ENCODE measurements at regions not wholly inside any gene's neighbourhood (a gene's known extent, or its start where the extent isn't known, plus 50 kb on each side); places are given as distances from the start of the nearest gene placed in this dataset.

- Mint-ChIP-seq H3K27ac (no peak overlapping the region), H3K4me3 (no peak overlapping the region), H3K36me3 (no peaks in the 10 kb centered on the region), H3K4me1 (no peaks in the 10 kb centered on the region), H3K27me3 (no peaks in the 10 kb centered on the region), H3K9me3 (peaks cover 0 to 10% (median 2%) of the 10 kb centered on the region in 7 donors)
- H3K9me3 ChIP-seq (ENCODE audit: control insufficient read depth in 2 of 2, low read length in 2 of 2) = no peaks in the 10 kb centered on the region
- ATAC-seq (ENCODE audit: low read depth in 2 of 2) (no peak), DNase-seq (no peak)
- no peaks in the 10 kb centered on the region for H3K27me3 ChIP-seq (ENCODE audit: control insufficient read depth, insufficient read depth, low read length)
- no peak overlapping the region for H3K4me3 ChIP-seq (ENCODE audit: low read depth, low read length)
- no peak overlapping the region for H3K27ac ChIP-seq (ENCODE audit: insufficient read depth, low read length, poor library complexity, severe bottlenecking)
- no peaks in the 10 kb centered on the region for H3K4me1 ChIP-seq (ENCODE audit: control insufficient read depth, insufficient read depth, low read length, poor library complexity, severe bottlenecking)
- no peaks in the 10 kb centered on the region for H3K36me3 ChIP-seq (ENCODE audit: control insufficient read depth, insufficient read depth, low read length)
Observed at GRCh38 chr5:121746763-121747162, 104.9 kb upstream of the FTMT start.

GRCh38 chr5:121748686-121749085 lies 103.0 kb upstream of the FTMT start:
- no peak overlapping the region for H3K4me3 ChIP-seq (ENCODE audit: low read depth, low read length)
- H3K27ac ChIP-seq (ENCODE audit: insufficient read depth, low read length, poor library complexity, severe bottlenecking) = no peak overlapping the region
- no peaks in the 10 kb centered on the region for H3K27me3 Mint-ChIP-seq
- H3K27me3 ChIP-seq (ENCODE audit: control insufficient read depth, insufficient read depth, low read length) = no peaks in the 10 kb centered on the region
- no peaks in the 10 kb centered on the region for H3K4me1 ChIP-seq (ENCODE audit: control insufficient read depth, insufficient read depth, low read length, poor library complexity, severe bottlenecking)
- no peaks in the 10 kb centered on the region for H3K36me3 ChIP-seq (ENCODE audit: control insufficient read depth, insufficient read depth, low read length)
- H3K9me3 Mint-ChIP-seq = peaks cover 0 to 12% (median 0%) of the 10 kb centered on the region in 7 donors
- H3K27ac Mint-ChIP-seq = peak overlapping the region in 1 of 3 donors; percentile 28
- no peak overlapping the region for H3K4me3 Mint-ChIP-seq
- H3K9me3 ChIP-seq (ENCODE audit: control insufficient read depth in 2 of 2, low read length in 2 of 2) = no peaks in the 10 kb centered on the region
- ATAC-seq (ENCODE audit: low read depth in 2 of 2) = no peak
- DNase-seq = no peak
- H3K4me1 Mint-ChIP-seq = no peaks in the 10 kb centered on the region
- no peaks in the 10 kb centered on the region for H3K36me3 Mint-ChIP-seq

- no peak for DNase-seq
- no peaks in the 10 kb centered on the region for H3K4me1 Mint-ChIP-seq
Observed at GRCh38 chr5:121752149-121752548, 99.5 kb upstream of the FTMT start.

GRCh38 chr5:121755266-121755665 lies 96.4 kb upstream of the FTMT start:
- Mint-ChIP-seq H3K9me3 (peaks cover 0 to 8% (median 0%) of the 10 kb centered on the region in 7 donors), H3K4me1 (no peaks in the 10 kb centered on the region), H3K4me3 (no peak overlapping the region), H3K27ac (no peak overlapping the region), H3K36me3 (no peaks in the 10 kb centered on the region), H3K27me3 (no peaks in the 10 kb centered on the region)
- ATAC-seq (ENCODE audit: low read depth in 2 of 2) (no peak), DNase-seq (no peak)
- Histone ChIP-seq H3K27ac (ENCODE audit: insufficient read depth, low read length, poor library complexity, severe bottlenecking) (no peak overlapping the region), H3K36me3 (ENCODE audit: control insufficient read depth, insufficient read depth, low read length) (no peaks in the 10 kb centered on the region), H3K9me3 (ENCODE audit: control insufficient read depth in 2 of 2, low read length in 2 of 2) (no peaks in the 10 kb centered on the region), H3K4me3 (ENCODE audit: low read depth, low read length) (no peak overlapping the region), H3K27me3 (ENCODE audit: control insufficient read depth, insufficient read depth, low read length) (no peaks in the 10 kb centered on the region), H3K4me1 (ENCODE audit: control insufficient read depth, insufficient read depth, low read length, poor library complexity, severe bottlenecking) (no peaks in the 10 kb centered on the region)

More at GRCh38 chr5:121752149-121752548, 99.5 kb upstream of the FTMT start:
- Mint-ChIP-seq H3K27me3 (no peaks in the 10 kb centered on the region), H3K9me3 (peaks cover 0 to 8% (median 0%) of the 10 kb centered on the region in 7 donors), H3K4me3 (no peak overlapping the region), H3K27ac (no peak overlapping the region), H3K36me3 (no peaks in the 10 kb centered on the region)
- no peaks in the 10 kb centered on the region for H3K36me3 ChIP-seq (ENCODE audit: control insufficient read depth, insufficient read depth, low read length)
- H3K4me1 ChIP-seq (ENCODE audit: control insufficient read depth, insufficient read depth, low read length, poor library complexity, severe bottlenecking) = no peaks in the 10 kb centered on the region
- H3K4me3 ChIP-seq (ENCODE audit: low read depth, low read length) = no peak overlapping the region
- H3K27me3 ChIP-seq (ENCODE audit: control insufficient read depth, insufficient read depth, low read length) = no peaks in the 10 kb centered on the region
- no peak overlapping the region for H3K27ac ChIP-seq (ENCODE audit: insufficient read depth, low read length, poor library complexity, severe bottlenecking)
- no peaks in the 10 kb centered on the region for H3K9me3 ChIP-seq (ENCODE audit: control insufficient read depth in 2 of 2, low read length in 2 of 2)
- no peak for ATAC-seq (ENCODE audit: low read depth in 2 of 2)

- Mint-ChIP-seq H3K4me3 (no peak overlapping the region), H3K36me3 (no peaks in the 10 kb centered on the region), H3K27me3 (no peaks in the 10 kb centered on the region), H3K4me1 (no peaks in the 10 kb centered on the region), H3K9me3 (peaks cover 0 to 2% (median 0%) of the 10 kb centered on the region in 7 donors), H3K27ac (no peak overlapping the region)
- no peaks in the 10 kb centered on the region for H3K9me3 ChIP-seq (ENCODE audit: control insufficient read depth in 2 of 2, low read length in 2 of 2)
- no peak for DNase-seq
- H3K27me3 ChIP-seq (ENCODE audit: control insufficient read depth, insufficient read depth, low read length) = no peaks in the 10 kb centered on the region
- H3K36me3 ChIP-seq (ENCODE audit: control insufficient read depth, insufficient read depth, low read length) = no peaks in the 10 kb centered on the region
- H3K4me3 ChIP-seq (ENCODE audit: low read depth, low read length) = no peak overlapping the region
- no peak overlapping the region for H3K27ac ChIP-seq (ENCODE audit: insufficient read depth, low read length, poor library complexity, severe bottlenecking)
- no peaks in the 10 kb centered on the region for H3K4me1 ChIP-seq (ENCODE audit: control insufficient read depth, insufficient read depth, low read length, poor library complexity, severe bottlenecking)
- ATAC-seq (ENCODE audit: low read depth in 2 of 2) = no peak
Observed at GRCh38 chr5:121757753-121758152, 93.9 kb upstream of the FTMT start.

- ATAC-seq (ENCODE audit: low read depth in 2 of 2) (no peak), DNase-seq (no peak)
- H3K36me3 Mint-ChIP-seq = no peaks in the 10 kb centered on the region
- no peaks in the 10 kb centered on the region for H3K9me3 ChIP-seq (ENCODE audit: control insufficient read depth in 2 of 2, low read length in 2 of 2)
- no peaks in the 10 kb centered on the region for H3K27me3 Mint-ChIP-seq
- H3K27me3 ChIP-seq (ENCODE audit: control insufficient read depth, insufficient read depth, low read length) = no peaks in the 10 kb centered on the region
- H3K4me1 ChIP-seq (ENCODE audit: control insufficient read depth, insufficient read depth, low read length, poor library complexity, severe bottlenecking) = no peaks in the 10 kb centered on the region
- no peaks in the 10 kb centered on the region for H3K36me3 ChIP-seq (ENCODE audit: control insufficient read depth, insufficient read depth, low read length)
- H3K9me3 Mint-ChIP-seq = peaks cover 0 to 3% (median 0%) of the 10 kb centered on the region in 7 donors
- no peak overlapping the region for H3K4me3 Mint-ChIP-seq
- no peak overlapping the region for H3K27ac Mint-ChIP-seq
- H3K4me3 ChIP-seq (ENCODE audit: low read depth, low read length) = no peak overlapping the region
- no peaks in the 10 kb centered on the region for H3K4me1 Mint-ChIP-seq
- H3K27ac ChIP-seq (ENCODE audit: insufficient read depth, low read length, poor library complexity, severe bottlenecking) = no peak overlapping the region
Observed at GRCh38 chr5:121758615-121759014, 93.1 kb upstream of the FTMT start.

- H3K27ac Mint-ChIP-seq = no peak overlapping the region
- H3K27me3 Mint-ChIP-seq = no peaks in the 10 kb centered on the region
- no peak overlapping the region for H3K4me3 Mint-ChIP-seq
Observed at GRCh38 chr5:121762426-121762825, 89.3 kb upstream of the FTMT start.

GRCh38 chr5:121763665-121764064 lies 88.0 kb upstream of the FTMT start:
- Histone ChIP-seq H3K4me3 (ENCODE audit: low read depth, low read length) (no peak overlapping the region), H3K36me3 (ENCODE audit: control insufficient read depth, insufficient read depth, low read length) (no peaks in the 10 kb centered on the region), H3K27me3 (ENCODE audit: control insufficient read depth, insufficient read depth, low read length) (no peaks in the 10 kb centered on the region), H3K9me3 (ENCODE audit: control insufficient read depth in 2 of 2, low read length in 2 of 2) (no peaks in the 10 kb centered on the region), H3K4me1 (ENCODE audit: control insufficient read depth, insufficient read depth, low read length, poor library complexity, severe bottlenecking) (no peaks in the 10 kb centered on the region), H3K27ac (ENCODE audit: insufficient read depth, low read length, poor library complexity, severe bottlenecking) (no peak overlapping the region)
- Mint-ChIP-seq H3K4me3 (no peak overlapping the region), H3K4me1 (no peaks in the 10 kb centered on the region), H3K27ac (no peak overlapping the region), H3K36me3 (no peaks in the 10 kb centered on the region), H3K27me3 (no peaks in the 10 kb centered on the region), H3K9me3 (peaks cover 0 to 5% (median 0%) of the 10 kb centered on the region in 7 donors)
- ATAC-seq (ENCODE audit: low read depth in 2 of 2) (no peak), DNase-seq (no peak)

More at GRCh38 chr5:121762426-121762825, 89.3 kb upstream of the FTMT start:
- no peak for ATAC-seq (ENCODE audit: low read depth in 2 of 2)
- Histone ChIP-seq H3K4me1 (ENCODE audit: control insufficient read depth, insufficient read depth, low read length, poor library complexity, severe bottlenecking) (no peaks in the 10 kb centered on the region), H3K9me3 (ENCODE audit: control insufficient read depth in 2 of 2, low read length in 2 of 2) (no peaks in the 10 kb centered on the region), H3K4me3 (ENCODE audit: low read depth, low read length) (no peak overlapping the region), H3K27ac (ENCODE audit: insufficient read depth, low read length, poor library complexity, severe bottlenecking) (no peak overlapping the region), H3K27me3 (ENCODE audit: control insufficient read depth, insufficient read depth, low read length) (no peaks in the 10 kb centered on the region), H3K36me3 (ENCODE audit: control insufficient read depth, insufficient read depth, low read length) (no peaks in the 10 kb centered on the region)
- Mint-ChIP-seq H3K4me1 (no peaks in the 10 kb centered on the region), H3K9me3 (peaks cover 0 to 5% (median 0%) of the 10 kb centered on the region in 7 donors), H3K36me3 (no peaks in the 10 kb centered on the region)
- DNase-seq = no peak
